Astrocyte (in vitro differentiated cells and primary cell): ENCODE measurements at regions not wholly inside any gene's neighbourhood (a gene's known extent, or its start where the extent isn't known, plus 50 kb on each side); places are given as distances from the start of the nearest gene placed in this dataset.

ENCODE experiments used
- DNase-seq: peaks from one replicate; pipeline ENCODE4 v3.0.0-alpha.2; 2010; ENCODE audit warnings: low read depth
- FAIRE-seq: peaks from 2 replicates; lab custom pipeline; 2011; peaks lifted over from hg19 to GRCh38; lab: Jason Lieb, UNC
- H2AFZ ChIP-seq: 2 replicates; pipeline ENCODE4 v1.6.0; 2012; ENCODE audit warnings: low read depth, low read length, inconsistent platforms
- H3K27ac ChIP-seq: 2 replicates; pipeline ENCODE4 v1.5.1; 2011; ENCODE audit warnings: low read depth, low read length, inconsistent platforms
- H3K27me3 ChIP-seq: 2 replicates; pipeline ENCODE4 v1.6.0; 2011; ENCODE audit warnings: low read length, inconsistent platforms; ENCODE audit not compliant: insufficient read depth
- H3K36me3 ChIP-seq: 2 replicates; pipeline ENCODE4 v1.5.1; 2011; ENCODE audit warnings: low read length, inconsistent platforms; ENCODE audit not compliant: insufficient read depth
- H3K4me1 ChIP-seq: 2 replicates; pipeline ENCODE4 v1.5.1; 2011; ENCODE audit warnings: low read length, inconsistent platforms; ENCODE audit not compliant: insufficient read depth
- H3K4me2 ChIP-seq: 2 replicates; pipeline ENCODE4 v1.6.0; 2012; ENCODE audit warnings: low read length, inconsistent platforms
- H3K4me3 ChIP-seq: 2 replicates; pipeline ENCODE4 v1.5.1; 2011; ENCODE audit warnings: low read depth, mild to moderate bottlenecking, low read length, inconsistent platforms; ENCODE audit not compliant: insufficient read depth
- H3K79me2 ChIP-seq: 2 replicates; pipeline ENCODE4 v1.6.0; 2012; ENCODE audit warnings: mild to moderate bottlenecking, low read length, inconsistent platforms; ENCODE audit not compliant: insufficient read depth
- H3K9ac ChIP-seq: 2 replicates; pipeline ENCODE4 v1.6.0; 2012; ENCODE audit warnings: mild to moderate bottlenecking, low read length, inconsistent platforms
- H3K9me3 ChIP-seq: 2 replicates; pipeline ENCODE4 v1.5.1; 2012; ENCODE audit warnings: low read depth, mild to moderate bottlenecking, low read length, inconsistent platforms; ENCODE audit not compliant: insufficient read depth
- H4K20me1 ChIP-seq: 2 replicates; pipeline ENCODE4 v1.6.0; 2012; ENCODE audit warnings: low read length, inconsistent platforms; ENCODE audit not compliant: insufficient read depth
- H3K27ac Mint-ChIP-seq: one replicate; pipeline ENCODE4 v1.8.0; 2021; ENCODE audit warnings: mild to moderate bottlenecking, mixed read lengths; ENCODE audit not compliant: unreplicated experiment
- H3K27me3 Mint-ChIP-seq: one replicate; pipeline ENCODE4 v1.8.0; 2021; ENCODE audit warnings: low read depth, mixed read lengths; ENCODE audit not compliant: unreplicated experiment
- H3K36me3 Mint-ChIP-seq: one replicate; pipeline ENCODE4 v1.8.0; 2021; ENCODE audit warnings: low read depth, mixed read lengths; ENCODE audit not compliant: unreplicated experiment
- H3K4me1 Mint-ChIP-seq: one replicate; pipeline ENCODE4 v1.8.0; 2021; ENCODE audit warnings: low read depth, mixed read lengths; ENCODE audit not compliant: unreplicated experiment
- H3K4me3 Mint-ChIP-seq: one replicate; pipeline ENCODE4 v1.8.0; 2021; ENCODE audit warnings: mild to moderate bottlenecking, moderate library complexity, mixed read lengths; ENCODE audit not compliant: unreplicated experiment
- H3K9me3 Mint-ChIP-seq: one replicate; pipeline ENCODE4 v1.8.0; 2021; ENCODE audit warnings: mild to moderate bottlenecking, mixed read lengths; ENCODE audit not compliant: unreplicated experiment
- EZH2 ChIP-seq: IDR thresholded peaks from 2 replicates; pipeline ENCODE4 v1.6.1; 2012; ENCODE audit warnings: mild to moderate bottlenecking, low read length, inconsistent platforms; ENCODE audit not compliant: insufficient read depth
- TF ChIP-seq, protein P1 (sequence below): IDR thresholded peaks from 2 replicates; pipeline ENCODE4 v1.5.1; 2011; ENCODE audit warnings: low read depth, mild to moderate bottlenecking, inconsistent platforms, low read length, moderate library complexity; ENCODE audit not compliant: insufficient read depth

DNA sequence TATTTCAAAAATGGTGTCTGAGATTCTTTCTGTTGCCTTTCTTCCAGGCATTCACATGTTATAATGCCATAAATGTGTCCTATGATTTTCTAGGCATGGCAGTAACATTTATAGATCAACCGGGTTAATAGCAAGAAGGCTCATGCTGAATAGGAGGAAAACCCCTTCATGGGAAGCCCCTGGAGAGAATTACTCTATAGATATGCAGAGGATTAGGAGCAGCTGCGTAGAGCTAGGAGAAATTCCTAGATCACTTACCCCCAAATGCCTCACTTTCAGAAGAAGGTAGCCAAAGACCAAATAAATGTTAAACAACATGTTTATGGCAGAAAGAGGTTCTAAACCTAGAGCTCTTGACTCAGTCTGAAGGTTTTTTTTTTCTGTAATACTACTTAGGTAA is 153.4 kb upstream of the CTNNA2 start:
- no peak for DNase-seq
- no peak overlapping the region for H2AFZ ChIP-seq
- no peaks in the 10 kb centered on the region for H3K27me3 ChIP-seq
- H3K9ac ChIP-seq = no peak overlapping the region
- H3K4me1 ChIP-seq = no peaks in the 10 kb centered on the region
- peaks cover 6% of the 10 kb centered on the region for H3K9me3 Mint-ChIP-seq
- peaks cover 3% of the 10 kb centered on the region for H3K9me3 ChIP-seq
- no peak overlapping the region for H3K4me2 ChIP-seq
- no peaks in the 10 kb centered on the region for H3K27me3 Mint-ChIP-seq
- H3K79me2 ChIP-seq = no peaks in the 10 kb centered on the region
- H3K36me3 ChIP-seq = no peaks in the 10 kb centered on the region
- no peaks in the 10 kb centered on the region for H4K20me1 ChIP-seq
- H3K4me1 Mint-ChIP-seq = no peaks in the 10 kb centered on the region
- H3K4me3 ChIP-seq = no peak overlapping the region
- H3K4me3 Mint-ChIP-seq = no peak overlapping the region
- FAIRE-seq = no peak
- no peaks in the 10 kb centered on the region for H3K36me3 Mint-ChIP-seq
- no peak overlapping the region for H3K27ac ChIP-seq
- H3K27ac Mint-ChIP-seq = no peak overlapping the region
- TF ChIP-seq, protein P1, sequence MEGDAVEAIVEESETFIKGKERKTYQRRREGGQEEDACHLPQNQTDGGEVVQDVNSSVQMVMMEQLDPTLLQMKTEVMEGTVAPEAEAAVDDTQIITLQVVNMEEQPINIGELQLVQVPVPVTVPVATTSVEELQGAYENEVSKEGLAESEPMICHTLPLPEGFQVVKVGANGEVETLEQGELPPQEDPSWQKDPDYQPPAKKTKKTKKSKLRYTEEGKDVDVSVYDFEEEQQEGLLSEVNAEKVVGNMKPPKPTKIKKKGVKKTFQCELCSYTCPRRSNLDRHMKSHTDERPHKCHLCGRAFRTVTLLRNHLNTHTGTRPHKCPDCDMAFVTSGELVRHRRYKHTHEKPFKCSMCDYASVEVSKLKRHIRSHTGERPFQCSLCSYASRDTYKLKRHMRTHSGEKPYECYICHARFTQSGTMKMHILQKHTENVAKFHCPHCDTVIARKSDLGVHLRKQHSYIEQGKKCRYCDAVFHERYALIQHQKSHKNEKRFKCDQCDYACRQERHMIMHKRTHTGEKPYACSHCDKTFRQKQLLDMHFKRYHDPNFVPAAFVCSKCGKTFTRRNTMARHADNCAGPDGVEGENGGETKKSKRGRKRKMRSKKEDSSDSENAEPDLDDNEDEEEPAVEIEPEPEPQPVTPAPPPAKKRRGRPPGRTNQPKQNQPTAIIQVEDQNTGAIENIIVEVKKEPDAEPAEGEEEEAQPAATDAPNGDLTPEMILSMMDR = no peak
- no peak for TF ChIP-seq EZH2

DNA sequence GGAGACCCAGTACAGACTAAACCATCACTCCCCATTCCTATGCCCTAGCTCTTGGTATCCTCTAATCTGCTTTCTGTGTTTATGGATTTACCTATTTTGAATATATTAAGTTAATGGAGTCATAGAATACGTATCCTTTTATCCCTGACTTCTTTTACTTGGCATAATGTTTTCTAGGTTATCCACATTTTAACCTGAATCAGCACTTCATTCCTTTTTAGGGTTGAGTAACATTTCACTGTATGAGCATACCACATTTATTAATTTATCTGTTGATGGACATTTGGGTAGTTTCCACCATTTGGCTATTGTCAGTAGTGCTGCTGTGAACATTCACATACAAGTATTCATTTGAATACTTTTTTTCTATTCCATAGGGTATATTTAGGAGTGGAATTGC is 157.3 kb upstream of the CTNNA2 start:
- no peak overlapping the region for H3K9ac ChIP-seq
- FAIRE-seq = no peak

DNA sequence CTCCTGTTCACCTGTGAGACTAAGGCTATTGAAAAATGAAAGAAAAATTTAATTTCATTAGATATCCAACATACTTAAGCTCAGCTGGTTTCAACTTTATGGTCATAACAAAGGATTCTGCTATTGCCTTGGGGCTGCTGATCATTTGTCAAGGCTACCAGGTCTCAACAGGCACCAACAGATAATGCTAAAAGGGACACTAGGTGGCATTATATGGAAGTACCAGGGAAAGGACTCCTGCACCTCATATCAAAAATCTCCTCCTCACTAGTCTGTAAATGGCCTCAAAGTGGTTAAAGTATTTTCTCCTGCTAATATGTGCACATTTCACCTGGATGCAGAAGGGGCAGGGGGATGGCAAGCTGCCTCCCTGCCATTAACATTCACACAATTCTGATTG is 167.9 kb upstream of the REG3A start:
- no peak overlapping the region for H3K4me2 ChIP-seq
- no peaks in the 10 kb centered on the region for H3K4me1 Mint-ChIP-seq
- H2AFZ ChIP-seq = no peak overlapping the region
- H3K4me3 ChIP-seq = no peak overlapping the region
- no peaks in the 10 kb centered on the region for H4K20me1 ChIP-seq
- no peaks in the 10 kb centered on the region for H3K79me2 ChIP-seq
- no peak overlapping the region for H3K9ac ChIP-seq
- H3K27me3 ChIP-seq = no peaks in the 10 kb centered on the region
- no peak for FAIRE-seq
- DNase-seq = no peak
- no peaks in the 10 kb centered on the region for H3K9me3 ChIP-seq
- H3K27ac Mint-ChIP-seq = no peak overlapping the region
- no peaks in the 10 kb centered on the region for H3K36me3 Mint-ChIP-seq
- no peak overlapping the region for H3K4me3 Mint-ChIP-seq
- H3K36me3 ChIP-seq = no peaks in the 10 kb centered on the region
- peaks cover 3% of the 10 kb centered on the region for H3K9me3 Mint-ChIP-seq
- no peaks in the 10 kb centered on the region for H3K27me3 Mint-ChIP-seq
- no peak overlapping the region for H3K27ac ChIP-seq
- no peaks in the 10 kb centered on the region for H3K4me1 ChIP-seq
- no peak for TF ChIP-seq EZH2
- TF ChIP-seq, protein P1 = no peak

More for the DNA sequence above, 157.3 kb upstream of the CTNNA2 start:
- H3K79me2 ChIP-seq = no peaks in the 10 kb centered on the region
- H3K4me2 ChIP-seq = no peak overlapping the region
- no peaks in the 10 kb centered on the region for H3K36me3 ChIP-seq
- no peak overlapping the region for H3K27ac ChIP-seq
- H3K4me3 ChIP-seq = no peak overlapping the region
- H4K20me1 ChIP-seq = no peaks in the 10 kb centered on the region
- H3K9me3 ChIP-seq = peaks cover 3% of the 10 kb centered on the region
- no peak overlapping the region for H3K27ac Mint-ChIP-seq
- no peaks in the 10 kb centered on the region for H3K27me3 Mint-ChIP-seq
- no peaks in the 10 kb centered on the region for H3K27me3 ChIP-seq
- H3K4me3 Mint-ChIP-seq = no peak overlapping the region
- peaks cover 15% of the 10 kb centered on the region for H3K9me3 Mint-ChIP-seq
- H3K36me3 Mint-ChIP-seq = no peaks in the 10 kb centered on the region
- no peaks in the 10 kb centered on the region for H3K4me1 Mint-ChIP-seq
- H2AFZ ChIP-seq = no peak overlapping the region
- no peak for DNase-seq
- no peak for TF ChIP-seq EZH2
- TF ChIP-seq, protein P1 = no peak
- no peaks in the 10 kb centered on the region for H3K4me1 ChIP-seq
